GM18861 (cell line): ENCODE measurements at regions not wholly inside any gene's neighbourhood (a gene's known extent, or its start where the extent isn't known, plus 50 kb on each side); places are given as distances from the start of the nearest gene placed in this dataset.

Experiments
- ATAC-seq: cut with Tn5 transposase; IDR thresholded peaks from one replicate; pipeline ENCODE4 v1.9.1; 2021; ENCODE audit not compliant: unreplicated experiment

DNA sequence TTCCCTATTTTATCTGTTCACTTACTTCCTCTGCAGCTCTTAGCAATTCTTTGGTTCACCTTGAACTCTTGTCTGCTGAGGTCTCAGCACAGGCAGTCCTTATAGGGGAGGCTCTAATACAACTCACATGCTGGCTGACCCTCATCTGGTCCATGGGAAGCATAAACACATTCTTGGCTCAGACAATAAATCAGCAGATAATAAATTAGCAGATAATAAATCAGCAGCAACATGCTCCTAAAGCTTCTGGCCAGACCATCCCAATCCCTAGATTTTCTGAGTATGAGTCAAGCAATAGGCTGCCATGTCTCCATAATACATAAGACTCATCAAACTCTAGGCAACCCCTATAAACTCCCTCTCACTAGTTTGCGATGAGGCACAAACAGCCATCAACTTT lies 208.6 kb upstream of the STEAP4 start:
- ATAC-seq = no peak

DNA sequence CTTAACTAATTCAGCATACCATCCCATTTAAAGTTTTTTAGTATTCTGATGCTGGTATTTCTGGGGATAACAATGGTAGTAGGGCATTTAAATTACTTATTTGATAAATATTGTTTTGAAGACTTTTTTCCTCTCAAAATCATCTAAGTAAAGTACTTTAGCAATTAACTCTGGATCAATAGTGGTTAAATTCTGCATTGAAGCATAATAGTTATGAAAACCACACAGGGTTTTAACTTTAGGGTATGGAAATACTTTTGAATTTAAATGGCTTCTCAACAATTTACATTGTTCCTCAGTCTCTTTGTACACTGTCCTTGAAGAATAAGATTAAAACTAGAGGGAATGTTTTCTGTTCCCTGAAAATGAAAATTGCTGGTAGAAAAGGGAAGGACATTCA lies 202.6 kb upstream of the STEAP4 start:
- no peak for ATAC-seq

DNA sequence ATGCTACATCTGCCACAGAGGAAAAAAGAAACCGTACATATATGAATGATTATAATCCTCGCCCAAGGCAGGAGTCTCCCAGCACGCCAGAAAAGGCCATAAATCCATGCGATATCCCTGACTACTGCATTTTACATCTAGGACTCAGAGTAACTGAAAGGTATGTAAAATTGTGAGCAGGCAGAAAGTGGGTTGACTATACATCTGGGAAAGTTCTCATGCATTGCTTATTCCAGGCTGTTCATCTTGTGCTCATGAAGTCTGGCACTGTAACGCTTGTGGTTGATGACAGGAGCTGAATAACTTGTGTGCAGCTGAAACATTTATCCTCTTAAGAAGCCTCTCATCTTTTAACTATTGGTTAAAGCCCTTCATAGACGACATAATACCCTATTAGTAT lies 193.4 kb upstream of the STEAP4 start:
- no peak for ATAC-seq

DNA sequence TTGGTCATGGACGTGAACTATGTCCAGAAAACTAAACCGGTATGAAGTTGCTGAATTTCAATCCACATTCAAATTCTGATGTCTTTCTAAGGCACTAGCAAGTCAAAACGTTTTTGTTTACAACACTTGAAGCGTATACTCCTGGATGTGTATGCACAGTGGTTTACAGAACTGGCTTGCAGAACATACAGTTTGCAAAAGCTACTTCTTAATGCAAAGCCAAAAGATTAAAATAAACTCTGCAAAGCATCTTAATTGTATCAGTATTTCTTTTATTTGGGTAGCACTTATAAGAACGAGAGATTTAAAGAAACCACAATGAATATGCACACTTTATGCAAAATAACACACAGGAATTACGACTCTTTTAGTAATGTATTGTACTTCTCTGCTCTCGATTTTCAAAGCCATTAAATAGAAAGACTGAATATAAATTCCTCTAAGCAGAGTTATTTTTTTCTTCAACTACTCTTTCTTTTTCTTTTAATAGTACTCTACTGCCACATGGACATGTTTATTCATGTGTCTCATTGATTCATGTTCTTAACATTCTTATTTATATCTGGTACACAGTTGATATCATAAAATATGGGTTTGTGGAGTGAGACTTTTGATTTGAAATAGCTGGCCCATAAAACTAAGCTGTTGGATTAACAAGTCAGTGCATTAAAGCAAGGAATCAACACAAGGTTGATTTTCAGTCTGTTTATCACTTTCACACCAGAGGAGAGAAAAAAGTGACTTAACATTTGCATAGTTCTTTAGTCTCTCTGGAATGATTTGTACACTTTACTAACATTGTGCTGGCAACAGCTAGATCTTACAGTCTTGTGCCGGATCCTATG lies 189.4 kb upstream of the STEAP4 start:
- no peak for ATAC-seq

DNA sequence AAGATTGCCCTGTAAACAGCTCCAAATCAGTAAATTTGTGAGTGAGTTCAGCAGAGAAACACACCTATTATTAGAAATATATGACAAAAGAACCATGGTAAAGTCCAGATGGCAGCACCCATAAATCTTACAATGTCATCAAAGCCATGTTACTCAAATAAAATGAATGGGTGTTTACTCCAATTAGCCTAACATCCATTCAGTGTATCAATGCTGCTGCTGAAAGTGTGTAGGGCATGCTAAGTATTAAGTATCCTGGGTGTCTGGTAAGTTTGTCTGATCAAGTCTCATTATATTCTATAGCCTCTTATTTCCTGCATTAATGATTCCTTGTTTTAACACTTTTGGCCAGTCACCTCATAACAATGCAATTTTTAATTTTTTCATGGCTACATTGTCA lies 185.5 kb upstream of the STEAP4 start:
- no peak for ATAC-seq

DNA sequence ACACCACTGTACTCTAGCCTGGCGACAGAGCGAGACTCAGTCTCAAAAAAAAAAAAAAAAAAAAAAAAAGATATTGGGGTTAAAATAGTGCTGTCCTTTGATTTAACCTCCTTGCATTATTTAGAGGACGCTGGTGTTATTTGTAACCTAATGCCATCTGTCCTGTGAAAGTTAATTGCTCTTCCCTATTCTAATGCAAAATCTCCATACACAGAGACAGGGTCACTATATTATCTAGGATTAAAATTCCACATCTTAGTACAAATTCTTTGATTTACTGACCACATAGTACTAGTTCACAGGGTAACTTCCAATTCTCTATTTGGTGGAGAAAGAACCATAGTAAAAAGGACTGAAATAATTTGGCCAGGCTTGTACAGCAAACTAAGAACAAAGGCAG lies 184.2 kb upstream of the STEAP4 start:
- no peak for ATAC-seq

DNA sequence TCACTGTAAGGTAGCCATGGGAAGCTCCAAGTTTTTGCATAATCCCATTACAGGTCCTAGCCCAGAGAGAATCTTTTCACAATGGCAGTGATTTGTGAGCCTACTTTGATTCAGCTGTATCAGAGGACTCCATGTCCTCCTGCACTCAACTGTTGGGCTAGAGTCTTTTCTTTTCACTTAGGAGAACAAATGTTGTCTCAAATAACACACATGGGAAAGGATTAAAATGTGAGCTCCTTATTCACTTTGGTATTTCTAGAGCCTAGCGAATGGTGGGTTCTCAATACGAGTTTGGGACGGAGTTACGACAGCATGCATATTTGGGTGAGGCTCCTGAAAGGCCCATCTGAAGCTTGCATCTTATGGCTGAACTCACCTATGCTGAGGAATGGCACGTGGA lies 183.5 kb upstream of the STEAP4 start:
- ATAC-seq = no peak

DNA sequence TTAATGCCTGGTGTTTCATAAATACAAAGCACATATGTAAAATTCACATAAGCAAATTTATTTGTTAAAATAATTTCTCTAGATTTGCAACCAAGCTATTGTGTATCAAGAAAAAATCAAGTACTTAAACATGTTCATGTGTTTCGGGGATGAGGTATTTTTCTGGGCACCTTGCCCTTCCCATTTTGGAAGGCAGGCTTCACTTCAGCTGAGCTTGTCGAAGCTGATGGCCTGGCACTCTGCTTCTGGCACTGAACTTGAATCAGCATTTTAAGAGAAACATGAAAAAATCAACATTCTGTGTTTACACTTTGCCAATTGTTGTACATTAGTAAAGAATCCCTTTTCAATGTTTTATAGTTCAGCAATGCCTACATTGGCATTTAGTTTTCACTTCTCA lies 179.1 kb upstream of the STEAP4 start:
- ATAC-seq = no peak

DNA sequence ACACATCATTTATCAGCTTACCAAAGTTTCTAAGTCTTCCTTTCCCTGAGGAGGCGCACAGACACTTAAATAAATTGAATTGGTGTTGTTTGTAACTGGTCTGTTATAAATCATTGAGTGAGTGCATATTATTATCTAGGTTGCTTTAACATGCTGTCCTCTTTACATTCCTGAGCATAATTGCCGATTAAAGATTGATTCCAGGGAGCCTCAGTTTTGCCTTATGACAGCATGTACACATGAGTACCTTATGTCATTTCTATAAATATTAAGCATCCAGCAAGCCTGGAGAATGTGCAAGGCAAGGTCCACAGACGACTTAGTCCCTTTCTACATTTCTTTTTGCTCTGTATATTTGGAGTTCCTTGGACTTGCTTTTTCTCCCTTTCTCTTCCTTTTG lies 177.9 kb upstream of the STEAP4 start:
- no peak for ATAC-seq

DNA sequence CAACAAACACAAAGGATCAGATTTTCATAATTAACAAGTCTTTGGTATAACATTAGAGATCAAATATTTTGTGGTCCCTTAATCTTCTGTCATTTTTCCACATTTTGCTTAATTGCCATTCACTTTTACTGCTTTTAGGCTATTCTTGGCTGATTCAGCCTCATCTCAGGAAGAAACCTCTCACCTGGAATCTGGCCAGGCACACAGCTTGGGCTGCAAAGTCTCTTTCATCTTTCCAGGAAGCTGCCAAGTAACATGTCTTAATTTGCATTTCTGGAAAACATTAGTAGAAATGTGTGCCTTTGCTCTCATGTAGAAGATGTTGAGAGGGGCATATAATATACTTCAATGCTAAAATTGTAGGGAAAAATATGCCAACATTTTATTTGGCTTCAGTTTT lies 174.2 kb upstream of the STEAP4 start:
- no peak for ATAC-seq

DNA sequence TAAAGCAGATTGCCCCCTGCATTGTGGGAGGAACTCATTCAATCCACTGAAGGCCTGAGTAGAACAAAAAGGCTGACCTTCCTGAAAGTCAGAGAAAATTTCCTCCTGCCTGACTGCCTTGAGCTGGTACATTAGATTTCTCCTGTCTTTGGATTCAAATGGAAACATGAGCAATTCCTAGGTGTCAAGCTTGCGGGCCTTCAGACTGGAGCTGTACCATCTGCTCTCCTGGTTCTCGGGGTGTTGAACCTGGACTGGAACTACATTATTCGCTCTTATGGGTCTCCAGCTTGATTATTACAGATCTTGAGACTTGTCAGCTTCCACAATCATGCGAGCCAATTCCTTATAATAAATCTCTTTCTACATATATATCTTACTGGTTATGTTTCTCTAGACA lies 173.6 kb upstream of the STEAP4 start:
- no peak for ATAC-seq

DNA sequence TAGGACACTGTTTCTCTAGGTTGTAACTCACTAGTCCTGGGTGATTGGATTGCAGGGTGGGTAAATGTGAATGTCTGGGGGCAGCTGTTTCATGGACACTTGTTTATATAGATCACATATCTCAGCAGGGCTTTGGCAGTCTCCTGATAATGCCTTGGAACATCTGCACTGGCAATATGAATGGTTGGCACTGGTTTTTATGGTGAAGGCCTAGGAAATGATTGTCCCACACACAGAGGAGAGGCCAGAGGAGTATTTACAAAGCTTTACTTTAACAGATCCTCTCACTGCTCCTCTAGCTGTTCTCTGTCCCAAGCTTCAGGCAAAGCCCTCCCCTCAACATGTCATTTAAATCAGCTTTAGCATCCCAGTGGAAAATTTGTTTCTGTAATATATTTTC lies 171.3 kb upstream of the STEAP4 start:
- no peak for ATAC-seq

DNA sequence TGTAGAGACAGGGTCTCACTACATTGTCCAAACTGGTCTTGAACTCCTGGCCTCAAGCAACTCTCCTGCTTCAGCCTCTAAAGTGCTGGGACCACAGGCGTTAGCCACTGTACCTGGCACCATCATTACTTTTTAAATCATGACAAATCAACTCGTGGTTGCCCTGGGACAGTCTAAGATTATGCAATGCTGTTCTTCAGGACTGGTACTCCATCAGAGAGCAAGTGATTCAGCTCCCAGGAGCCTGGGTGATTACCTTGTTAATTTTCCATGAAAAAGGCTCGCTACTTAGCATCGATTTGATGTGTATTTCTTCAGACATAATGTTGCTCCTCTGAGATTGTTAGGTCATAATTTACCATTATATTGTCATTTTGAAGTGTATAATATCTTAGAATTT lies 158.9 kb upstream of the STEAP4 start:
- ATAC-seq = no peak

DNA sequence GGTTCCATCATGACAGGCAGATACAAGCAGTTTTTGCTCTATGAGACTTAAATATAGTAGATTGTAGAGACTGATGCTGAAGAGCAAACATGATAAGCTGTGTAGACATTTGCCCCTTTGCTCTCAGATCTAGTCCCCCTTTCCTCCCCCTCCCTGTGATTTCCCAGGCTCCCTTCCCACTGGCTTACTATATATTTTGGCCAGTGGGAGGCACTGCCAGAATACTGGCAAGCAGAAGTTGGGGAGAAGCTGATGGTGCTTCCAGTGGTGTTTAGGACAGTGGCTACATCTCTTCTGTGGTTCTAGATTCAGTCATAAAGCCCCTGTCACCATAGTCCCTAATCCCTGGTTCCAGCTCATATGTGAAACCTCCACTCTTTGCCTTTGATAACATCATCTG lies 156.1 kb upstream of the STEAP4 start:
- ATAC-seq = no peak

DNA sequence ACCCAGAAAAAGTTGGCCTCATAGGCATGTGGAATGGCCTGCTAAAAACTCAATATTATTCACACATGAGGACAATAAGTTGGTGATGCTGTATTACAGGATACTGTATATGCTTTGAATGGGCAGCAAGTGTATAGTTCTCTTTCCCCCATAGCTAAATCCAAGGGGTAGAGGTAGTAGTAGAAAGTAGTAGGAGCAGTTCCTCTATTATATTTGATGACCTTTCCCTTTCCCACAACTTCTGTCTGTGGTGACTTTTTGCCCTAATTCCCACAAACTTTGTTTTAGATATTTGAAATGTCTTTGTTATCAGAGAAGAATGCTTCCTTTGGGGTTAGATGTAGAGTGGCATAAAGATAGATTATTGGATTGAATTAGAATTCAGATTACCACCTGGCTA lies 154.0 kb upstream of the STEAP4 start:
- no peak for ATAC-seq

DNA sequence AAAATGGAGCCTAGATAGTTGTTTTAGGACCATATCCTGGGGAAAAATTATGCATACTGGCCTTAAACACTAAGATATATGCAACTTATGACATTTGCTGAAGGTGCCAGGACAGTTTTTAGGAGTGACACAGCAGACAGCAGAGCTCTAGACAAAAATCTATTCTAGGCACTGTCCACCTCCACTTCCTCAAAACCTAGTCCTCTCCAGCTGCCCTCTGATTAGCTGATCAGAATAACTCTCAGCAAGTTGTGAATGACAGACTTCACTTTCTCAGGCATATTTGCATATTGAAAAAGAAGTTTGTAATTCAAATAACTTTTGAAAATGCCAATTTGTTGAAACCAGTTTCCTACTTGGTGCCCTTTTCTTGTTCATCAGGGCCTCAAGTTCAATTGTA lies 152.3 kb upstream of the STEAP4 start:
- no peak for ATAC-seq

DNA sequence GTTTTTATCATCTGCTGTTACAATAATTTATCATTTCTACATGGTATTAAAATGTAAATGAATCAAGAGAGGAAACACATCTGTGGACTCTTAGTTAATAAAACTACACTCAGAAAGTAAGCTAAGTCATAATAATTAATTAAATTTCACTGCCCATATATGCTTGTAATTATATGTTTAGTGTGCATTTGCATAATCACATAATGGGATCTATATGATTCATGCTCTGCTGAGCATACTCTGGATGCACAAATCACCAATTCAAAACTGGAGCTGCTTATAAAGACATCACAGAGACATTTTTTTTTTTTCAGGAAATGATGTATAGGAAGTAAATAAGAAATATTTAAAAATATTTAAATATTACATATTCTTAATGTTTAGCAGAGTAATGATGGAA lies 151.6 kb upstream of the STEAP4 start:
- no peak for ATAC-seq

DNA sequence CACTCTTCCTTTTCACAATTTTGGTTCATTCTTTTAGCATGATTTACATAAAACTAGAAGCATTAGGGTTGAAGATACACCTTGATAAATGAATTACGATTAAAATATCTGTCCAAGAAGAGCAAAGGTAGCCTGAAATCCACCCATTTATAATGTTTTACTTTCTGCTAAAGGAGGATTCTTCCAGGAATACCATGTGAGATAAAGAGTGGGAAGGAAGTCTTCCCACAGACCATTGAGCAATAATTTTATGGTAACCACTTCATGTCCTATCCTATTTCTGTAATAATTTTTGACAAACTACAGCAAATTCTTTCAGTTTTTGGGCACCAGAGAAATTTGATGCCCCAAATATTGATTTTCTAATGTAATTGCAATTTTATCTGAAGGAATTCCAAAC lies 150.6 kb upstream of the STEAP4 start:
- ATAC-seq = no peak

DNA sequence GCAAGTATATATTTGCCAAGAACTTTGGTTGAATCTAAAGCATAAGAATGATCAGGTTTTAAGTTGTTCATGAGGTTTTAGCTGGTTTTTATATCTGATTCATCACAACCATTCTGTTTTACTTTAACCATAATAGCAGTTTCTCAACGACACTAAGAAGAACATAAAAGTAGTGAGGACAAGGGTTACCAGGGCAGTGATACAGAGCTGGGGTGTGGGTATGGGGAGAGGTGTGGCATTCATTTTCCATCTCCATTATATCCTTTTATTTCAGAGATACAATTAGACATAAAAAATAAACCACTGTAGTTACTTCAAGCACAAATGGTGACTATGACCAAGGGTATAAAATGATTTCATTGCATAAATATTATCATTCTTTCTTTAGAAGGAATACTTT lies 149.8 kb upstream of the STEAP4 start:
- no peak for ATAC-seq

DNA sequence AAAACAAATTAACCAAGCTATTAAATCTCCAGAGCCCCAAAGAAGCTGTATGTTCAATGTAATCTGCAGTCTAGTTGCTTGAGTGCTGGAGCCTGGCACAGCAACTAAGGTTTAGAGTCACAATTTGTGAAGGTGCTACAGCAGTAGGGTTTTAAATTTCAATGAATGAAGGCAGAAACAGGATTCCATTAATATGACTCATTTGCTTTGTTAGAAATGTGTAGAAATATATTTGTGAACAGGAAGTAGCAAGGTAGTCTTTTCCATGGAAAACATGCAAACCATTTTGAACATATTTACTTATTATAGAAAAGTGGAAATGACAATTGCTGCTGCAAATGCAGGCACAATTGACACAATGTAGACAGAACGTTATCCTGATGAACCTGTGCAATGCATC lies 149.0 kb upstream of the STEAP4 start:
- no peak for ATAC-seq

DNA sequence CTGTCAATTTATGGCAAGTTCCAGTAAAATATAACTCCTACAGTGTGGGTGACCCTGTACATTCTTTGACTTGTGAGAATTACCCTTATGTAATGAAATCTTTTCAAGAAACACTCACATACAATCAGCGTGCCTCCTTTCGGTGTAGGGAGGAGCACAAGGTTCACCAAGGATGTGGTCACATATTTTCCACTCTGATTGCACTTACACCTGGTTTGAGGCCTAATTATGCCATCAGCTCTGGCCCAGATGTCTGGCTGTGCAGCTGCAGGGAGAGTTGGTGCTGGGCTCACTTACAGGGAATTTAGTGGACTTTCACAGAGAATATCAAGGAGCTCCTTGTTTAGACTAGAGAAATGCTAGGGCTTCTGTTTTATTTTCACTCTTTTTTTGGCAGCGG lies 146.0 kb upstream of the STEAP4 start:
- no peak for ATAC-seq

DNA sequence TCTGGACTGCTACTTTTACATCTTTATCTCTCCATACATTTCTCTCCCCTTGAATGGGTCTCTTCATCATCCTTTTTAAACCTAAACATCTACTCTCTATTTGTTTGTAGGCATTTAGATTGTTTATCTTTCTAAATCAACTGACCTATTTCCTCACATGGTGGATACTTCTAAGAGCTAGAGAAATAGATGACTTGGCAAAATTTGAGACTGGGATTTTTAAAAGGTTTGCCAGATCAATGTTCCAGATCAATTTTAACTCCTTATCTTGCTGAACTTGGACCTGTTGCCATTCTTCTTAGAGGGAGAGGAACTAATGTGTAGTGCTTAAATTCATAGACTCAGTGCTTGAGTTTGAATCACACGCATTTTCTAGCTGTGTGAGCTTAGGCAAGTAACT lies 144.2 kb upstream of the STEAP4 start:
- ATAC-seq = no peak

DNA sequence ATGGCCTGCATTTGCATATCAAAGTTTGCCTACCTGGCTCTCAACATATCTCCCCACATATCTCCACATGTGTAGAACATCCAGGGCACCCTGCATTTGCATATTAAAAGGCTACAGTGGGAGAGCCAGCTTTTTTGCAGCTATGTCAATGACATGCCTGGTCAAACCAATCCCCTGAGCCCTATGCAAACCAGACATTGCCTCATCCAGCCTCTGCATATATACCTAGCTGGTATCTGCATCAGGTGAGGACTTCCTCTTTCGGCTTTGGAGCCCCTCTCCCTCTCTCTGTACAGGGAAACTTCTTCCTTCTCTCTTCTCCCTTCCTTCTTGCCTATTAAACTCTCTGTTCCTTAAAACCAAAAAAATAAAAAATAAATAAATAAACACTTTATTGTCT lies 142.7 kb upstream of the STEAP4 start:
- no peak for ATAC-seq
